ENCODE measurements at regions not wholly inside any gene's neighbourhood (a gene's known extent, or its start where the extent isn't known, plus 50 kb on each side); places are given as distances from the start of the nearest gene placed in this dataset.

DNA sequence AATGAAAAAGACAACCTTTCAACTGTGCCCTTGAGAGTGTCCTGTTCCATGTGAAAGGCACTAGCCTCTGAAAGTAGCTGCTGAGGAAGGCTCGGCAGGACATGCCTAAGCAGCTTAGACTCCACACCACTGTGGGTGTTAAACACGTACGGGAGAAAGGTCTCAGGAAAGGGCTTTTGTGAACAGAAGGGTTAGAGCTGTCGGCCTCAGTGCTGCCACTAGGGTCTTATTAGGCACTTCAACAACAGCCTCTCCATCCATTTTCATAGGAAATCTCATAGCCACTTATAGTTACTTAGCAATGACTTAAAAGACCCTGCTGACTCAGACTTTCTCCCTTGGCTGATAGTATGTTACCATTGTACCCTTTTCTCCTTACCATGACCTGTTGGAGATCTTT lies 662.8 kb downstream of the TBC1D32 start:
- H3K27me3 ChIP-seq (ENCODE audit: control insufficient read depth in 1 of 2, insufficient read depth in 2 of 2, low read length in 2 of 2) = no peaks in the 10 kb centered on the region

More for the DNA sequence above, 662.8 kb downstream of the TBC1D32 start:
- TF ChIP-seq, protein P1, sequence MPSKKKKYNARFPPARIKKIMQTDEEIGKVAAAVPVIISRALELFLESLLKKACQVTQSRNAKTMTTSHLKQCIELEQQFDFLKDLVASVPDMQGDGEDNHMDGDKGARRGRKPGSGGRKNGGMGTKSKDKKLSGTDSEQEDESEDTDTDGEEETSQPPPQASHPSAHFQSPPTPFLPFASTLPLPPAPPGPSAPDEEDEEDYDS (CRISPR knock-in tag; IDR thresholded peaks at IDR 0.05) = no peak
- TF ChIP-seq SOX6 (IDR thresholded peaks at IDR 0.05) (no peak), SOX6 (CRISPR knock-in tag; IDR thresholded peaks at IDR 0.05) (no peak), ZFP36 (IDR thresholded peaks at IDR 0.05; ENCODE audit: borderline replicate concordance, low read depth, low read length, partially characterized antibody) (no peak), ZNF136 (CRISPR knock-in tag; IDR thresholded peaks at IDR 0.05; ENCODE audit: low read depth) (no peak), MAZ (IDR thresholded peaks at IDR 0.05; ENCODE audit: borderline replicate concordance, low read depth, low read length) (no peak), MAZ (CRISPR knock-in tag; IDR thresholded peaks at IDR 0.05; ENCODE audit: low read depth) (no peak), EZH2 (conservative IDR thresholded peaks at IDR 0.05; ENCODE audit: low read depth, low read length) (no peak), ZNF652 (CRISPR knock-in tag; IDR thresholded peaks at IDR 0.05; ENCODE audit: borderline replicate concordance, low read depth) (no peak), IRX3 (CRISPR knock-in tag; IDR thresholded peaks at IDR 0.05; ENCODE audit: borderline replicate concordance, low read depth) (no peak), SNRNP70 (IDR thresholded peaks at IDR 0.05; ENCODE audit: low read depth, low read length) (no peak), JUND (CRISPR knock-in tag; IDR thresholded peaks at IDR 0.05) (no peak), AGO1 (IDR thresholded peaks at IDR 0.05; ENCODE audit: low read depth, low read length, poor library complexity, severe bottlenecking) (no peak), MTF2 (CRISPR knock-in tag; IDR thresholded peaks at IDR 0.05; ENCODE audit: borderline replicate concordance) (no peak), ZNF253 (CRISPR knock-in tag; IDR thresholded peaks at IDR 0.05; ENCODE audit: borderline replicate concordance) (no peak), NR2F2 (IDR thresholded peaks at IDR 0.05; ENCODE audit: borderline replicate concordance, low read depth) (no peak), MED1 (CRISPR knock-in tag; IDR thresholded peaks at IDR 0.05) (no peak), ONECUT2 (CRISPR knock-in tag; IDR thresholded peaks at IDR 0.05) (no peak)
- TF ChIP-seq, protein P2, sequence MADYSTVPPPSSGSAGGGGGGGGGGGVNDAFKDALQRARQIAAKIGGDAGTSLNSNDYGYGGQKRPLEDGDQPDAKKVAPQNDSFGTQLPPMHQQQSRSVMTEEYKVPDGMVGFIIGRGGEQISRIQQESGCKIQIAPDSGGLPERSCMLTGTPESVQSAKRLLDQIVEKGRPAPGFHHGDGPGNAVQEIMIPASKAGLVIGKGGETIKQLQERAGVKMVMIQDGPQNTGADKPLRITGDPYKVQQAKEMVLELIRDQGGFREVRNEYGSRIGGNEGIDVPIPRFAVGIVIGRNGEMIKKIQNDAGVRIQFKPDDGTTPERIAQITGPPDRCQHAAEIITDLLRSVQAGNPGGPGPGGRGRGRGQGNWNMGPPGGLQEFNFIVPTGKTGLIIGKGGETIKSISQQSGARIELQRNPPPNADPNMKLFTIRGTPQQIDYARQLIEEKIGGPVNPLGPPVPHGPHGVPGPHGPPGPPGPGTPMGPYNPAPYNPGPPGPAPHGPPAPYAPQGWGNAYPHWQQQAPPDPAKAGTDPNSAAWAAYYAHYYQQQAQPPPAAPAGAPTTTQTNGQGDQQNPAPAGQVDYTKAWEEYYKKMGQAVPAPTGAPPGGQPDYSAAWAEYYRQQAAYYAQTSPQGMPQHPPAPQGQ (CRISPR knock-in tag; IDR thresholded peaks at IDR 0.05; ENCODE audit: borderline replicate concordance) = no peak
- TF ChIP-seq, protein P3, sequence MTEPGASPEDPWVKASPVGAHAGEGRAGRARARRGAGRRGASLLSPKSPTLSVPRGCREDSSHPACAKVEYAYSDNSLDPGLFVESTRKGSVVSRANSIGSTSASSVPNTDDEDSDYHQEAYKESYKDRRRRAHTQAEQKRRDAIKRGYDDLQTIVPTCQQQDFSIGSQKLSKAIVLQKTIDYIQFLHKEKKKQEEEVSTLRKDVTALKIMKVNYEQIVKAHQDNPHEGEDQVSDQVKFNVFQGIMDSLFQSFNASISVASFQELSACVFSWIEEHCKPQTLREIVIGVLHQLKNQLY (CRISPR knock-in tag; IDR thresholded peaks at IDR 0.05) = no peak
- TF ChIP-seq, protein P4, sequence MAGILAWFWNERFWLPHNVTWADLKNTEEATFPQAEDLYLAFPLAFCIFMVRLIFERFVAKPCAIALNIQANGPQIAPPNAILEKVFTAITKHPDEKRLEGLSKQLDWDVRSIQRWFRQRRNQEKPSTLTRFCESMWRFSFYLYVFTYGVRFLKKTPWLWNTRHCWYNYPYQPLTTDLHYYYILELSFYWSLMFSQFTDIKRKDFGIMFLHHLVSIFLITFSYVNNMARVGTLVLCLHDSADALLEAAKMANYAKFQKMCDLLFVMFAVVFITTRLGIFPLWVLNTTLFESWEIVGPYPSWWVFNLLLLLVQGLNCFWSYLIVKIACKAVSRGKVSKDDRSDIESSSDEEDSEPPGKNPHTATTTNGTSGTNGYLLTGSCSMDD (CRISPR knock-in tag; IDR thresholded peaks at IDR 0.05) = no peak
- H2AFZ ChIP-seq (ENCODE audit: low read length) = no peak overlapping the region
- intact Hi-C loops (cut with micrococcal nuclease; ENCODE audit: unreplicated experiment) (no loop called here), in situ Hi-C loops (cut with HindIII; ENCODE audit: extremely low pct_ligation_motif_present, low pct_unique_long_range_greater_than_20kb) (no loop called here)
- H3K9ac ChIP-seq (ENCODE audit: insufficient read depth, low read depth, low read length) = no peak overlapping the region
- H3K4me1 ChIP-seq (ENCODE audit: insufficient read depth, low read length) = no peaks in the 10 kb centered on the region
- H3K4me3 ChIP-seq (replicated peaks in 1 of 3; ENCODE audit: insufficient read depth in 1 of 3, low read depth in 2 of 3, low read length in 3 of 3) = no peak overlapping the region
- H3K36me3 ChIP-seq (replicated peaks in 1 of 2; ENCODE audit: control insufficient read depth in 1 of 2, insufficient read depth in 2 of 2, low read length in 2 of 2) = no peaks in the 10 kb centered on the region
- WGBS (ENCODE audit: low lambda C conversion rate) = 5% methylated on average over 4 of the region's 4 CpGs
- no peaks in the 10 kb centered on the region for H4K20me1 ChIP-seq (ENCODE audit: insufficient read depth, low read length)
- ATAC-seq (peak; percentile 89), FAIRE-seq (no peak), DNase-seq (ENCODE audit: low spot score) (peak; percentile 3)
- no peak overlapping the region for H3K27ac ChIP-seq (ENCODE audit: extremely low read length, insufficient read depth, low read length)
- POLR2A ChIA-PET = no interaction called here
- BruUV-seq (replicated peaks) = no TSS peak
- H3K9me3 ChIP-seq (ENCODE audit: low read length) = peaks cover 24% of the 10 kb centered on the region
- H3K79me2 ChIP-seq (ENCODE audit: insufficient read depth, low read length) = no peaks in the 10 kb centered on the region
- H3K4me2 ChIP-seq (ENCODE audit: low read depth, low read length) = no peak overlapping the region
- CTCF ChIA-PET (ENCODE audit: low intra/inter-chr PET ratio, low total read pairs) = no interaction called here
